ENCODE measurements at regions not wholly inside any gene's neighbourhood (a gene's known extent, or its start where the extent isn't known, plus 50 kb on each side); places are given as distances from the start of the nearest gene placed in this dataset.

- no peak overlapping the region for H3K9ac ChIP-seq
- H3K36me3 ChIP-seq (ENCODE audit: insufficient read depth): no peaks in the 10 kb centered on the region
- no peaks in the 10 kb centered on the region for H3K4me1 ChIP-seq (ENCODE audit: low read depth, poor library complexity, severe bottlenecking)
- TF ChIP-seq CTCF (conservative IDR thresholded peaks at IDR 0.05; ENCODE audit: low read depth, low read length): no peak
- H3K79me2 ChIP-seq (ENCODE audit: insufficient read depth, low read depth): no peaks in the 10 kb centered on the region
- H3K27me3 ChIP-seq (ENCODE audit: insufficient read depth, low read depth): no peaks in the 10 kb centered on the region
- no peaks in the 10 kb centered on the region for H4K20me1 ChIP-seq (ENCODE audit: insufficient read depth)
- no peak overlapping the region for H3K4me2 ChIP-seq
- no peak overlapping the region for H2AFZ ChIP-seq (ENCODE audit: low read depth)
- no peak overlapping the region for H3K4me3 ChIP-seq (IDR thresholded peaks at IDR 0.05; ENCODE audit: insufficient read depth, low read depth, low read length)
- no peak overlapping the region for H3K27ac ChIP-seq
These were observed 1648.8 kb downstream of the GRIK2 start for GRCh38 chr6:103042336-103042735.

GRCh38 chr6:103036846-103037245 lies 1643.3 kb downstream of the GRIK2 start:
- Histone ChIP-seq H3K27me3 (ENCODE audit: insufficient read depth, low read depth) (no peaks in the 10 kb centered on the region), H2AFZ (ENCODE audit: low read depth) (no peak overlapping the region), H3K4me2 (no peak overlapping the region), H4K20me1 (ENCODE audit: insufficient read depth) (no peaks in the 10 kb centered on the region), H3K9ac (no peak overlapping the region), H3K36me3 (ENCODE audit: insufficient read depth) (no peaks in the 10 kb centered on the region), H3K79me2 (ENCODE audit: insufficient read depth, low read depth) (no peaks in the 10 kb centered on the region), H3K27ac (no peak overlapping the region), H3K4me1 (ENCODE audit: low read depth, poor library complexity, severe bottlenecking) (no peaks in the 10 kb centered on the region), H3K4me3 (IDR thresholded peaks at IDR 0.05; ENCODE audit: insufficient read depth, low read depth, low read length) (no peak overlapping the region)
- no peak for TF ChIP-seq CTCF (conservative IDR thresholded peaks at IDR 0.05; ENCODE audit: low read depth, low read length)

GRCh38 chr6:103027271-103027931 lies 1633.9 kb downstream of the GRIK2 start:
- no peak overlapping the region for H3K27ac ChIP-seq
- H2AFZ ChIP-seq (ENCODE audit: low read depth): no peak overlapping the region
- H3K4me3 ChIP-seq (IDR thresholded peaks at IDR 0.05; ENCODE audit: insufficient read depth, low read depth, low read length): no peak overlapping the region
- H3K4me1 ChIP-seq (ENCODE audit: low read depth, poor library complexity, severe bottlenecking): no peaks in the 10 kb centered on the region
- no peak overlapping the region for H3K9ac ChIP-seq
- no peak for TF ChIP-seq CTCF (conservative IDR thresholded peaks at IDR 0.05; ENCODE audit: low read depth, low read length)
- no peak overlapping the region for H3K4me2 ChIP-seq
- H3K36me3 ChIP-seq (ENCODE audit: insufficient read depth): no peaks in the 10 kb centered on the region
- H3K27me3 ChIP-seq (ENCODE audit: insufficient read depth, low read depth): no peaks in the 10 kb centered on the region
- no peaks in the 10 kb centered on the region for H3K79me2 ChIP-seq (ENCODE audit: insufficient read depth, low read depth)
- H4K20me1 ChIP-seq (ENCODE audit: insufficient read depth): no peaks in the 10 kb centered on the region

- Histone ChIP-seq H3K4me2 (no peak overlapping the region), H4K20me1 (ENCODE audit: insufficient read depth) (no peaks in the 10 kb centered on the region), H3K27ac (no peak overlapping the region), H3K36me3 (ENCODE audit: insufficient read depth) (no peaks in the 10 kb centered on the region), H3K4me1 (ENCODE audit: low read depth, poor library complexity, severe bottlenecking) (no peaks in the 10 kb centered on the region), H3K9ac (no peak overlapping the region), H3K79me2 (ENCODE audit: insufficient read depth, low read depth) (no peaks in the 10 kb centered on the region), H2AFZ (ENCODE audit: low read depth) (no peak overlapping the region), H3K27me3 (ENCODE audit: insufficient read depth, low read depth) (no peaks in the 10 kb centered on the region), H3K4me3 (IDR thresholded peaks at IDR 0.05; ENCODE audit: insufficient read depth, low read depth, low read length) (no peak overlapping the region)
- TF ChIP-seq CTCF (conservative IDR thresholded peaks at IDR 0.05; ENCODE audit: low read depth, low read length): no peak
These were observed 1624.9 kb downstream of the GRIK2 start for GRCh38 chr6:103018426-103018825.
